ENCODE measurements at regions not wholly inside any gene's neighbourhood (a gene's known extent, or its start where the extent isn't known, plus 50 kb on each side); places are given as distances from the start of the nearest gene placed in this dataset.

- Mint-ChIP-seq H3K4me3 (ENCODE audit: unreplicated experiment) (no peak overlapping the region), H3K4me1 (ENCODE audit: unreplicated experiment) (peaks cover 12% of the 10 kb centered on the region), H3K27ac (ENCODE audit: unreplicated experiment) (no peak overlapping the region), H3K27me3 (ENCODE audit: unreplicated experiment) (peaks cover 7% of the 10 kb centered on the region), H3K36me3 (ENCODE audit: unreplicated experiment) (no peaks in the 10 kb centered on the region), H3K9me3 (ENCODE audit: unreplicated experiment) (no peaks in the 10 kb centered on the region)
- TF ChIP-seq CTCF (IDR thresholded peaks at IDR 0.05): no peak
- DNase-seq (ENCODE audit: extremely low spot score, unreplicated experiment): no peak
Observed at GRCh38 chr13:109657395-109657794, 129.0 kb downstream of the IRS2 start.

GRCh38 chr13:109656206-109656605, 130.2 kb downstream of the IRS2 start:
- Mint-ChIP-seq H3K4me3 (ENCODE audit: unreplicated experiment) (no peak overlapping the region), H3K27me3 (ENCODE audit: unreplicated experiment) (peaks cover 7% of the 10 kb centered on the region), H3K27ac (ENCODE audit: unreplicated experiment) (no peak overlapping the region), H3K9me3 (ENCODE audit: unreplicated experiment) (no peaks in the 10 kb centered on the region), H3K4me1 (ENCODE audit: unreplicated experiment) (peaks cover 20% of the 10 kb centered on the region), H3K36me3 (ENCODE audit: unreplicated experiment) (no peaks in the 10 kb centered on the region)
- no peak for DNase-seq (ENCODE audit: extremely low spot score, unreplicated experiment)
- TF ChIP-seq CTCF (IDR thresholded peaks at IDR 0.05): no peak

- TF ChIP-seq CTCF (IDR thresholded peaks at IDR 0.05): no peak
- no peaks in the 10 kb centered on the region for H3K36me3 Mint-ChIP-seq (ENCODE audit: unreplicated experiment)
- no peak for DNase-seq (ENCODE audit: extremely low spot score, unreplicated experiment)
- no peak overlapping the region for H3K4me3 Mint-ChIP-seq (ENCODE audit: unreplicated experiment)
- H3K27me3 Mint-ChIP-seq (ENCODE audit: unreplicated experiment): peaks cover 7% of the 10 kb centered on the region
- H3K9me3 Mint-ChIP-seq (ENCODE audit: unreplicated experiment): no peaks in the 10 kb centered on the region
- peaks cover 20% of the 10 kb centered on the region for H3K4me1 Mint-ChIP-seq (ENCODE audit: unreplicated experiment)
- H3K27ac Mint-ChIP-seq (ENCODE audit: unreplicated experiment): no peak overlapping the region
Observed at GRCh38 chr13:109655611-109656010, 130.8 kb downstream of the IRS2 start.

- no peaks in the 10 kb centered on the region for H3K9me3 Mint-ChIP-seq (ENCODE audit: unreplicated experiment)
- H3K4me1 Mint-ChIP-seq (ENCODE audit: unreplicated experiment): peaks cover 20% of the 10 kb centered on the region
- no peak for DNase-seq (ENCODE audit: extremely low spot score, unreplicated experiment)
- H3K36me3 Mint-ChIP-seq (ENCODE audit: unreplicated experiment): no peaks in the 10 kb centered on the region
- no peak overlapping the region for H3K4me3 Mint-ChIP-seq (ENCODE audit: unreplicated experiment)
- H3K27me3 Mint-ChIP-seq (ENCODE audit: unreplicated experiment): peaks cover 7% of the 10 kb centered on the region
- no peak for TF ChIP-seq CTCF (IDR thresholded peaks at IDR 0.05)
- H3K27ac Mint-ChIP-seq (ENCODE audit: unreplicated experiment): no peak overlapping the region
Observed at GRCh38 chr13:109655206-109655600, 131.2 kb downstream of the IRS2 start.

GRCh38 chr13:109654341-109655205, 131.8 kb downstream of the IRS2 start:
- Mint-ChIP-seq H3K27me3 (ENCODE audit: unreplicated experiment) (peaks cover 7% of the 10 kb centered on the region), H3K4me1 (ENCODE audit: unreplicated experiment) (peaks cover 20% of the 10 kb centered on the region), H3K36me3 (ENCODE audit: unreplicated experiment) (no peaks in the 10 kb centered on the region), H3K4me3 (ENCODE audit: unreplicated experiment) (no peak overlapping the region), H3K9me3 (ENCODE audit: unreplicated experiment) (no peaks in the 10 kb centered on the region), H3K27ac (ENCODE audit: unreplicated experiment) (no peak overlapping the region)
- DNase-seq (ENCODE audit: extremely low spot score, unreplicated experiment): no peak
- no peak for TF ChIP-seq CTCF (IDR thresholded peaks at IDR 0.05)
